ENCODE measurements at regions not wholly inside any gene's neighbourhood (a gene's known extent, or its start where the extent isn't known, plus 50 kb on each side); places are given as distances from the start of the nearest gene placed in this dataset.

- DNase-seq (no peak), ATAC-seq (no peak)
- Mint-ChIP-seq H3K27ac (no peak overlapping the region), H3K4me1 (no peaks in the 10 kb centered on the region), H3K27me3 (peaks cover 14% of the 10 kb centered on the region), H3K36me3 (ENCODE audit: low read depth) (no peaks in the 10 kb centered on the region), H3K4me3 (no peak overlapping the region), H3K9me3 (ENCODE audit: low read depth) (no peaks in the 10 kb centered on the region)
- intact Hi-C loops (cut with DNase I, micrococcal nuclease) = no loop called here
- ChIA-PET CTCF (no interaction called here), POLR2A (no interaction called here)
These were observed 93.9 kb upstream of the TDRD3 start for GRCh38 chr13:60303166-60303565.

DNA sequence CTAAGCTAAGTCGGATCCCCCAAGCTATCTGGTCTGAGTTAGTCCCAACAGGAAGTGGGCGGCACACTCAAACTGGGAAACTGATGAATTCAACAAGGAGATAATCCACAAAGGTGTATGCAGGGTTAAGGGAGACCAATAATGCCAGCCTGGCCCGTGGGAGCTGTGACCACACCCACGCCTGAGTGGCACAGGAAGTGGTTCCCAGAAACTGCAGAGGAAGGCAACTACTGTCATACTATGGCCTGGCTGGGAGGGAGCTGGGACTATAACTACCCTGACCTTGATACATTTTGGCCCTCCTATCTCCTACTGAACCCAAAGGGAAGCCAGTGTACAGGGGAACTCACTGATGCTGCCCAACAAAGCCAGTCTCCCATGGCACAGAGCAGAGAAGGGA, 85.5 kb upstream of the TDRD3 start:
- peaks cover 3% of the 10 kb centered on the region for H3K27me3 Mint-ChIP-seq
- DNase-seq = peak; percentile 17
- POLR2A ChIA-PET = interaction anchor here (0.5 kb wide), 1 partner anchor 39 kb away, joined by 3 read pairs; no protein-coding TSS in a partner anchor
- H3K27ac Mint-ChIP-seq = no peak overlapping the region
- CTCF ChIA-PET = no interaction called here
- peaks cover 11% of the 10 kb centered on the region for H3K4me1 Mint-ChIP-seq
- no peak overlapping the region for H3K4me3 Mint-ChIP-seq
- intact Hi-C loops (cut with DNase I, micrococcal nuclease) = no loop called here
- peak; percentile 23 for ATAC-seq
- no peaks in the 10 kb centered on the region for H3K9me3 Mint-ChIP-seq (ENCODE audit: low read depth)
- H3K36me3 Mint-ChIP-seq (ENCODE audit: low read depth) = no peaks in the 10 kb centered on the region

- Mint-ChIP-seq H3K27me3 (peaks cover 3% of the 10 kb centered on the region), H3K4me3 (no peak overlapping the region), H3K9me3 (ENCODE audit: low read depth) (no peaks in the 10 kb centered on the region), H3K4me1 (peaks cover 11% of the 10 kb centered on the region), H3K36me3 (ENCODE audit: low read depth) (no peaks in the 10 kb centered on the region), H3K27ac (no peak overlapping the region)
- no peak for ATAC-seq
- no peak for DNase-seq
- ChIA-PET CTCF (interaction anchor here (0.7 kb wide), 2 partner anchors 49 to 56 kb away, joined by 3 to 4 read pairs; no protein-coding TSS in a partner anchor), POLR2A (no interaction called here)
- intact Hi-C loops (cut with DNase I, micrococcal nuclease) = no loop called here
These were observed 84.0 kb upstream of the TDRD3 start for GRCh38 chr13:60312851-60313505.

DNA sequence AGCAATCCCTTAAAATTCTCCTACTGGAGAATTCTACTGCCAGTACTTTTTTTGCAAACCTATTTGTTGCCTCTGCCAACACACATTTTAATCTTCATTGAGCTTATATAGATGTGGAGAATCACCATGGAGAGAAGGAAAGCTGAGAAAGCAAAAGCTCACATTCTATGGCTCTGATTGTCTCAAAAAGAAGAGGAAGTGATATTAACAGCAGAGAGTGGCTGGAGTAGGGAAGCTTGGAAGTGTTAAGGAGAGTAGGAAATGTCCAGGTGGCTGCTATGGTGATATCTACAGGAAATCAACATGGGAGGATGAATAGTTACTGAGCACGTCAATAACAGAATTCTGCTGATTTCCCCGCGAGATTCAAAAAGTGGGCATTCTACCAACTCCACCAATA, 78.8 kb upstream of the TDRD3 start:
- Mint-ChIP-seq H3K36me3 (ENCODE audit: low read depth) (no peaks in the 10 kb centered on the region), H3K27me3 (peaks cover 3% of the 10 kb centered on the region), H3K4me3 (no peak overlapping the region), H3K4me1 (no peaks in the 10 kb centered on the region), H3K27ac (no peak overlapping the region), H3K9me3 (ENCODE audit: low read depth) (no peaks in the 10 kb centered on the region)
- ATAC-seq = no peak
- DNase-seq = no peak
- CTCF ChIA-PET = interaction anchor here (0.7 to 1.3 kb wide), 2 partner anchors 8 to 565 kb away, joined by 4 to 5 read pairs; no protein-coding TSS in a partner anchor
- intact Hi-C loops (cut with DNase I, micrococcal nuclease) = no loop called here
- POLR2A ChIA-PET = no interaction called here

DNA sequence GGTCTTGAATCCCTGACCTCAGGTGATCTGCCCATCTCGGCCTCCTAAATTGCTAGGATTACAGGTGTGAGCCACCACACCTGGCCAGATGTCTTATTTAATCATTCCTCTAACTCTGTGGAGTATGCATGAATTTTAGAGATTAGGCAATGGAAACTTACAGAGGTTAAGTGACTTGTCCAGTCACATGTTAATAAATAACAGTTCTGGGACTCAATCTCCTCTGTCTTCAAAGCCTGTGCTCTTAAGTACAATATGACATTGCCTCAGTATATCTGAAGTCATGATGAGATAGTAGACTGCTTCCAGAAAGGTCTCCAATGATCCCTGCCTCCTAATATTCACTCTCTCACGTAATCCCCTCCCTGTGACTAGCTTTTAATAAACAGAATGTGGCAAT, 72.9 kb upstream of the TDRD3 start:
- Mint-ChIP-seq H3K27ac (no peak overlapping the region), H3K36me3 (ENCODE audit: low read depth) (no peaks in the 10 kb centered on the region), H3K4me3 (no peak overlapping the region), H3K4me1 (no peaks in the 10 kb centered on the region), H3K9me3 (ENCODE audit: low read depth) (no peaks in the 10 kb centered on the region), H3K27me3 (peaks cover 3% of the 10 kb centered on the region)
- intact Hi-C loops (cut with DNase I, micrococcal nuclease) = no loop called here
- DNase-seq (no peak), ATAC-seq (no peak)
- POLR2A ChIA-PET = no interaction called here
- CTCF ChIA-PET = interaction anchor here (1.1 kb wide), 1 partner anchor 9 kb away, joined by 4 read pairs; no protein-coding TSS in a partner anchor

DNA sequence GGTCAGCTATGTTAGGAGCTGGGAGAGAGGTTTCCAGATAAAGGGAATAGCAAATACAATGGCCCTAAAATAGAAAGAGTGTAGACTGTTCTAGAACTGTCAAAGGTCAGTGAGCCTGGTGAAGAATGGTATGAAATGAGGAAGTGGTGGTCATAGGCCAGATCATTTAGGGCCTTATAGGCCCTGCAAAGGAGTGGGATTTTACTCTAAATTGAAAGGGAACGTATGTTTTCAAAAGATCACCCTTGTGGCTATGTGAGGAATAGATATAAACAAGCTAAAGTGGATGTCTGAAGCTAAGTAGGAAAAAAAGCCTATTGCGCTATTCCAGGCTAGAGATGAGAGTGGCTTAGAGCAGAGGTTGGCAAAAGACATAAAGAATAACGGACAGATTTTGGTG, 70.7 kb upstream of the TDRD3 start:
- Mint-ChIP-seq H3K4me3 (no peak overlapping the region), H3K27me3 (peaks cover 3% of the 10 kb centered on the region), H3K9me3 (ENCODE audit: low read depth) (no peaks in the 10 kb centered on the region), H3K4me1 (no peaks in the 10 kb centered on the region), H3K36me3 (ENCODE audit: low read depth) (no peaks in the 10 kb centered on the region), H3K27ac (no peak overlapping the region)
- CTCF ChIA-PET = interaction anchor here (1.1 to 1.9 kb wide), 3 partner anchors 9 to 20 kb away, joined by 3 to 6 read pairs (median 3); no protein-coding TSS in a partner anchor
- ATAC-seq = no peak
- intact Hi-C loops (cut with DNase I, micrococcal nuclease) = no loop called here
- POLR2A ChIA-PET = no interaction called here
- DNase-seq = no peak

- no peaks in the 10 kb centered on the region for H3K36me3 Mint-ChIP-seq (ENCODE audit: low read depth)
- ChIA-PET CTCF (interaction anchor here (1.1 to 2.3 kb wide), 3 partner anchors 8 to 16 kb away, joined by 3 to 10 read pairs (median 6); no protein-coding TSS in a partner anchor), POLR2A (no interaction called here)
- no peaks in the 10 kb centered on the region for H3K4me1 Mint-ChIP-seq
- peaks cover 3% of the 10 kb centered on the region for H3K27me3 Mint-ChIP-seq
- H3K9me3 Mint-ChIP-seq (ENCODE audit: low read depth) = no peaks in the 10 kb centered on the region
- ATAC-seq = no peak
- no peak for DNase-seq
- no peak overlapping the region for H3K4me3 Mint-ChIP-seq
- intact Hi-C loops (cut with DNase I, micrococcal nuclease) = no loop called here
- no peak overlapping the region for H3K27ac Mint-ChIP-seq
These were observed 69.5 kb upstream of the TDRD3 start for GRCh38 chr13:60327511-60327910.

- peaks cover 1% of the 10 kb centered on the region for H3K9me3 Mint-ChIP-seq (ENCODE audit: low read depth)
- H3K4me3 Mint-ChIP-seq = no peak overlapping the region
- intact Hi-C loops (cut with DNase I, micrococcal nuclease) = no loop called here
- no peaks in the 10 kb centered on the region for H3K4me1 Mint-ChIP-seq
- no peak overlapping the region for H3K27ac Mint-ChIP-seq
- DNase-seq = no peak
- CTCF ChIA-PET = interaction anchor here (1.0 to 2.3 kb wide), 4 partner anchors 8 to 646 kb away, joined by 3 to 10 read pairs (median 5); no protein-coding TSS in a partner anchor
- H3K36me3 Mint-ChIP-seq (ENCODE audit: low read depth) = no peaks in the 10 kb centered on the region
- peaks cover 3% of the 10 kb centered on the region for H3K27me3 Mint-ChIP-seq
- POLR2A ChIA-PET = no interaction called here
- no peak for ATAC-seq
These were observed 68.9 kb upstream of the TDRD3 start for GRCh38 chr13:60328073-60328472.

DNA sequence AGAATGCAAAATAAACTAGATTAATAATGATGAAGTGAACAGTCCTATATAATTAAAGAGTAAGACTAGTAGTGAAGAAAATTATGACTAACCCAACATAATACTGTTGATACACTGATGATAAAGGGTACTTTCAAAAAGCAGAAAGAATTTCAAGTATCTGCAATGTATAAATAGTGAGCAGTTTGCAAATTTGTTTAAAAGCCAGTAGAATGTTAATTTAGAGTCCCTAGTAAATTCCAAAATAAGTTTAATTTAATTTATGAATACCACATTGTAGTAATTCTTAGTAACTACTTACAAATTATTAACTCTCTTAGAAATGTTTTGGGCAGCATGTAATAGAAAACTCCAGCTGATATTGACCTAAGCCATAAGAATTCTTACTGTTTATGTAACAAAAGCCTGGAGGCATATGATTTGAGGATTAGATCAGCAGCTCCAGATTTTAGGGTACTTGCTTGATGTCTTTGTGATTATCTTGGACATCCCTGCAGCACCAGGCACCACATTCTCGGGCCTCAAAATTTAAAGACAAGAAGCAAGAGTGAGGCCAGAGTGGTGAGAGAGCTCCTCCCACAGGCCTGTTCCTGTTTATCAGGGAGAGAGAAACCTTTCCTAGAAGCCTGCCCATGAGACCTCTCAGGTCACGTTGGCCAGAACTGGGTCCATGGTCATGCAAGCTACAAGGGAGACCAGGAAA, 67.6 kb upstream of the TDRD3 start:
- no peak overlapping the region for H3K27ac Mint-ChIP-seq
- intact Hi-C loops (cut with DNase I, micrococcal nuclease) = no loop called here
- CTCF ChIA-PET = interaction anchor here (0.6 to 2.3 kb wide), 7 partner anchors 9 to 749 kb away, joined by 3 to 10 read pairs (median 4); no protein-coding TSS in a partner anchor

GRCh38 chr13:60331249-60332012, 65.6 kb upstream of the TDRD3 start:
- Mint-ChIP-seq H3K4me3 (no peak overlapping the region), H3K9me3 (ENCODE audit: low read depth) (peaks cover 5% of the 10 kb centered on the region), H3K36me3 (ENCODE audit: low read depth) (no peaks in the 10 kb centered on the region), H3K4me1 (no peaks in the 10 kb centered on the region), H3K27me3 (peaks cover 5% of the 10 kb centered on the region), H3K27ac (no peak overlapping the region)
- ATAC-seq = no peak
- ChIA-PET CTCF (interaction anchor here (1.0 kb wide), 1 partner anchor 100 kb away, joined by 3 read pairs; no protein-coding TSS in a partner anchor), POLR2A (no interaction called here)
- intact Hi-C loops (cut with DNase I, micrococcal nuclease) = no loop called here
- DNase-seq = no peak

More for the DNA sequence above, 67.6 kb upstream of the TDRD3 start:
- no peaks in the 10 kb centered on the region for H3K36me3 Mint-ChIP-seq (ENCODE audit: low read depth)
- H3K4me3 Mint-ChIP-seq = no peak overlapping the region
- DNase-seq = peak; percentile 34
- no peak for ATAC-seq
- no peaks in the 10 kb centered on the region for H3K4me1 Mint-ChIP-seq
- peaks cover 5% of the 10 kb centered on the region for H3K9me3 Mint-ChIP-seq (ENCODE audit: low read depth)
- peaks cover 3% of the 10 kb centered on the region for H3K27me3 Mint-ChIP-seq
- POLR2A ChIA-PET = no interaction called here

GRCh38 chr13:60332682-60333081, 64.3 kb upstream of the TDRD3 start:
- ATAC-seq = no peak
- Mint-ChIP-seq H3K27ac (no peak overlapping the region), H3K4me1 (no peaks in the 10 kb centered on the region), H3K36me3 (ENCODE audit: low read depth) (no peaks in the 10 kb centered on the region), H3K4me3 (no peak overlapping the region), H3K9me3 (ENCODE audit: low read depth) (peaks cover 5% of the 10 kb centered on the region), H3K27me3 (peaks cover 4% of the 10 kb centered on the region)
- intact Hi-C loops (cut with DNase I, micrococcal nuclease) = no loop called here
- no peak for DNase-seq
- ChIA-PET CTCF (interaction anchor here (0.6 to 1.4 kb wide), 2 partner anchors 8 to 40 kb away, joined by 3 to 4 read pairs; no protein-coding TSS in a partner anchor), POLR2A (no interaction called here)
